HUES48 (cell line): ENCODE measurements at regions not wholly inside any gene's neighbourhood (a gene's known extent, or its start where the extent isn't known, plus 50 kb on each side); places are given as distances from the start of the nearest gene placed in this dataset.

Experiments
- H3K27ac ChIP-seq: one replicate; pipeline ENCODE4 v1.7.0; 2013; ENCODE audit warnings: low read depth, low read length, inconsistent platforms
- H3K27me3 ChIP-seq: 2 replicates; pipeline ENCODE4 v1.6.1; 2013; ENCODE audit warnings: mild to moderate bottlenecking, low read length; ENCODE audit not compliant: control insufficient read depth, insufficient read depth
- H3K36me3 ChIP-seq: 2 replicates; pipeline ENCODE4 v1.6.1; 2013; ENCODE audit warnings: low read length; ENCODE audit not compliant: control insufficient read depth, insufficient read depth
- H3K4me1 ChIP-seq: 2 replicates; pipeline ENCODE4 v1.6.1; 2013; ENCODE audit warnings: mild to moderate bottlenecking, low read length; ENCODE audit not compliant: control insufficient read depth, insufficient read depth
- H3K4me3 ChIP-seq: 2 replicates; pipeline ENCODE4 v1.5.1; 2013; ENCODE audit warnings: mild to moderate bottlenecking, low read depth, low read length
- H3K9ac ChIP-seq: 2 replicates; pipeline ENCODE4 v1.6.1; 2013; ENCODE audit warnings: mild to moderate bottlenecking, low read depth, low read length, moderate library complexity
- H3K9me3 ChIP-seq: 2 replicates; pipeline ENCODE4 v1.6.1; 2013; ENCODE audit warnings: low read length; ENCODE audit not compliant: control insufficient read depth, insufficient read depth

DNA sequence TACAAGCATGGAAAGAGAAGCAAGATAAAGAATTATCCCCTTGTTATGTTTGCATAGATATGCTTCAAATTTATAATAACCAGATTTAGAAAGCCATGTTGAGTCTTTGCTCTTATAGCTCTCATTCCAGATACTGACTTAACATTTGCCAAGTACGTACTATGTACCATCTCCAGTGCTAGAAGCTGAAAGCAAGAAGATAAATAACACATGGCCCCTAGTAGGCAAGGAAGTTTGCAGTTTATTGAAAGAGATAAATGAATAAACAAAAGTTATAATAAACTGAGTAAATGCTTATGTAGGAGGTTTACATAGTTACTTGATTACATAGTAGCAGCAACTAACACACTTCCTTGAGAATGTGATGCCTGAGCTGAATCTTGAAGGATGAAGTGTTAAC is 628.4 kb downstream of the HINT1 start:
- no peak overlapping the region for H3K27ac ChIP-seq
- no peaks in the 10 kb centered on the region for H3K9me3 ChIP-seq
- H3K36me3 ChIP-seq = no peaks in the 10 kb centered on the region
- H3K4me1 ChIP-seq = no peaks in the 10 kb centered on the region
- H3K4me3 ChIP-seq = no peak overlapping the region
- no peaks in the 10 kb centered on the region for H3K27me3 ChIP-seq
- H3K9ac ChIP-seq = no peak overlapping the region

DNA sequence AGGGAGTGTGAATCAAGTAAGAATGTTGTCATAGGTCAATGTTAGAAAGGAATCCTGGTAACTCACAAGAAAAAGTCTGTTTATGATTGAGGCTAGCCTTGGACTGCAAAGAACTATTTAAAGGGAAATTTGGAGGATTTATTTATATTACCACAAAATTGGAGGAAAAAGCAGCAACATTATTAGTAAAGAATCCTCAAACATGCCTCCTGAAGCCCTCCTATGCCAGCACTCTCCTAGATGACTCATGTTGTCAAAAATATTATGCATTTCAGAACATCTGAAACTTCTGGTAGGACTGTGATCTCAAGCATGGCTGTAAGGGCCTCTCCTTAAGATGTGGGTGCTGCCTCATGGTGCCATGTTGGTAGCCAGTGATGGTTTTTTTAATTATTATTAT is 628.5 kb downstream of the CHSY3 start:
- Histone ChIP-seq H3K27me3 (no peaks in the 10 kb centered on the region), H3K4me3 (no peak overlapping the region), H3K9ac (no peak overlapping the region), H3K4me1 (no peaks in the 10 kb centered on the region), H3K27ac (no peak overlapping the region), H3K9me3 (no peaks in the 10 kb centered on the region), H3K36me3 (no peaks in the 10 kb centered on the region)

DNA sequence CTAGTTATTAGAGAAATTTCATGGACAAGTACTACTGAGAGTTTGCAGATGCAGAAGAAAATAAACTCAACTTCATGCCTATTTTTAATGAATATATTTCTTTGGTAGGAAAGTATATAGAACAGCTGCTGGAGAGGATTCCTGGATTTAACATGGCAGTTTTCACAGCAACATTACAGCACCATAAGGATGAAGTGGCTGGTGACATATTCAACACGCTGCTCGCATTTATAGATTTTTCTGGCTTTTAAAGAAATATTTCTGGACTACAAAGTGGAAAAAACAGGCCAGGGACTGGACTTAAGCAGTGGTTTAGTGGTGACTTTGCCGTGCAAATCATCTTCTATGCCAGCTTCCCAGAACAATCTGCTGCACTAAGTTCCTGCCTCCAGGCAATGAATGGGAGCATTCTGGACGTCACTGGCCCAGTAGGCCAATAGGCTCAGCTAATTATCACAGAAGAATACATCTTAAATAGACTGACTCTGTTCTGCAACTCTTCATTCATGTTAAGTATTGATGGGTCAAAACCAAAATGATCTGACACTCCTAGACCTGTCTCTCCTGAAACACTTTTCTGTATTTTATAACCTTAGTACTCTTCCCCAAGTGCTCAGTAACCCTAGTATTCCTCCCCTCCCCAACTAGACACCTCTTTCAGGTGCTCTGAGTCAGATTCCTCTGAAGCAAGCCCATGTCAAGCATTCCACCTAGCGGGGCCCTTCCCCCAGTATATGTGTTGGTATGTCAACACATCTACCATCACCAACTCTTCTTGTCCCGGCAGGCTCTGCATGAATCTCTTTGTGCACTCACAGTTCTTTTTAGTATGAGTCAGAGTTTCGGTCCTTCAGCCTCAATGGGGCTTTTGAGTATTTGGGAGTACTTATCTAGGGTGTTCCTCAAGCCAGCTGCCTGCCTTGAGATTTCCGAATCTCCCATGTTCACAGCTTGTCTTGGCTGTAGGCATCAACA is 625.5 kb downstream of the CHSY3 start:
- H3K36me3 ChIP-seq = no peaks in the 10 kb centered on the region
- no peaks in the 10 kb centered on the region for H3K27me3 ChIP-seq
- no peak overlapping the region for H3K4me3 ChIP-seq
- no peaks in the 10 kb centered on the region for H3K9me3 ChIP-seq
- no peak overlapping the region for H3K27ac ChIP-seq
- no peaks in the 10 kb centered on the region for H3K4me1 ChIP-seq
- no peak overlapping the region for H3K9ac ChIP-seq

- Histone ChIP-seq H3K9ac (no peak overlapping the region), H3K4me1 (no peaks in the 10 kb centered on the region), H3K36me3 (no peaks in the 10 kb centered on the region), H3K4me3 (no peak overlapping the region), H3K27ac (no peak overlapping the region), H3K27me3 (no peaks in the 10 kb centered on the region), H3K9me3 (no peaks in the 10 kb centered on the region)
Measured at GRCh38 chr5:130529111-130529510, 624.8 kb downstream of the CHSY3 start.

DNA sequence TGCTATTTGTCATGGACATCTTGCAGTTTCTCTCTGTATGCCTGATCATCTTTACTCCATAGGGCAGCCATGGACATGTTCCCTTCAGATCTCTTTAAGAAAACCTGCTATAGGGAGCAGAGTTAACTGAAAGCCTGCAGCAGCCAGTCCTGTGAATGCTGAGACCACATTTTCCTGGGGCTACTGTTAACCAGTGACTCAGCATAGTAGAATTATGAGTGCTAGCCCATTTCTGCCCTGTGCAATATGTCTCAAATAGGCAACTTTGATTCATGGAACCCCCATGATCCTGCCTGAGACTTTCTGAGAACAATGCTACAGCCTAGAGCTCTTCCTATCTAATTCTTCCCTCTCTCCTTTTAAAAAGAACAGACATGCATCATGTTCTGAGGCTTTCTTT is 624.2 kb downstream of the CHSY3 start:
- Histone ChIP-seq H3K9ac (no peak overlapping the region), H3K4me1 (no peaks in the 10 kb centered on the region), H3K27ac (no peak overlapping the region), H3K9me3 (no peaks in the 10 kb centered on the region), H3K27me3 (no peaks in the 10 kb centered on the region), H3K36me3 (no peaks in the 10 kb centered on the region), H3K4me3 (no peak overlapping the region)

GRCh38 chr5:130526708-130527107 is 622.4 kb downstream of the CHSY3 start:
- Histone ChIP-seq H3K9me3 (no peaks in the 10 kb centered on the region), H3K27ac (no peak overlapping the region), H3K27me3 (no peaks in the 10 kb centered on the region), H3K36me3 (no peaks in the 10 kb centered on the region), H3K4me3 (no peak overlapping the region), H3K9ac (no peak overlapping the region), H3K4me1 (peaks cover 3% of the 10 kb centered on the region; the same call in 1 of the 2 replicates)

GRCh38 chr5:130520211-130520610 is 615.9 kb downstream of the CHSY3 start:
- Histone ChIP-seq H3K9me3 (no peaks in the 10 kb centered on the region; the same call in 1 of the 2 replicates), H3K27ac (peak overlapping the region; percentile 68), H3K9ac (no peak overlapping the region; the same call in 1 of the 2 replicates), H3K4me3 (peak overlapping the region; percentile 8; the same call in 1 of the 2 replicates), H3K27me3 (no peaks in the 10 kb centered on the region), H3K4me1 (peaks cover 28% of the 10 kb centered on the region), H3K36me3 (no peaks in the 10 kb centered on the region)

GRCh38 chr5:130514984-130515690 is 610.9 kb downstream of the CHSY3 start:
- Histone ChIP-seq H3K27me3 (no peaks in the 10 kb centered on the region), H3K36me3 (no peaks in the 10 kb centered on the region), H3K27ac (no peak overlapping the region), H3K9ac (no peak overlapping the region), H3K4me1 (peaks cover 10% of the 10 kb centered on the region), H3K9me3 (no peaks in the 10 kb centered on the region; the same call in 1 of the 2 replicates), H3K4me3 (no peak overlapping the region)

DNA sequence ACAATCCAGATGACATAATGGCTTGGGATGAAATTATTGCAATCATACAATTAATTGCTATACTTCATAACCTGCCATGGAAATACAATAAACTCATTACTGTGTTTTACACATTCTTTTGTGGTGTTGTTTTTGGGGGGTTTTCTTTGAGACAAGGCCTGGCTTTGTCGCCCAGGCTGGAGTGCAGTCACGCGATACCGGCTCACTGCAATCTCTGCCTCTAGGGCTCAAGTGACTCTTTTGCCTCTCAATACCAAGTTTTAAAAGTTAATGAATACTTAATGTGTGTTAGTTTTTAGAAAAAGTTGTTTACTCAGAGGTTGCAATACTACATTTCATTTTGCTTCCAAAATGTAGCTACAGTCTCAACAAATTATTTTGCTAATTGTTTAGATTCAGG is 598.4 kb downstream of the CHSY3 start:
- Histone ChIP-seq H3K4me1 (peaks cover 11% of the 10 kb centered on the region; the same call in 1 of the 2 replicates), H3K27ac (no peak overlapping the region), H3K9ac (no peak overlapping the region), H3K36me3 (no peaks in the 10 kb centered on the region), H3K9me3 (no peaks in the 10 kb centered on the region), H3K4me3 (no peak overlapping the region), H3K27me3 (no peaks in the 10 kb centered on the region)

- Histone ChIP-seq H3K4me1 (peaks cover 11% of the 10 kb centered on the region; the same call in 1 of the 2 replicates), H3K27ac (no peak overlapping the region), H3K9me3 (no peaks in the 10 kb centered on the region), H3K27me3 (no peaks in the 10 kb centered on the region), H3K9ac (no peak overlapping the region), H3K4me3 (no peak overlapping the region), H3K36me3 (no peaks in the 10 kb centered on the region)
Measured at GRCh38 chr5:130501151-130501865, 597.0 kb downstream of the CHSY3 start.
